Activated CD4-positive, alpha-beta memory T cell treated with anti-CD3 and anti-CD28 coated beads for 36 hours (primary cell): ENCODE measurements at regions not wholly inside any gene's neighbourhood (a gene's known extent, or its start where the extent isn't known, plus 50 kb on each side); places are given as distances from the start of the nearest gene placed in this dataset.

ENCODE experiments used
- CTCF ChIA-PET: fragments of 350-600 bp; sonication (Branson Sonifier 250); formaldehyde crosslinking; loops from one replicate; lab custom pipeline; 2021; ENCODE audit warnings: antibody characterized with exemption, inconsistent platforms; lab: Charles Lee
- POLR2A ChIA-PET: fragments of 350-600 bp; sonication (Branson Sonifier 250); formaldehyde crosslinking; loops from one replicate; lab custom pipeline; 2021; ENCODE audit warnings: antibody characterized with exemption; lab: Charles Lee
- DNase-seq: peaks from one replicate; pipeline ENCODE4 v3.0.0-alpha.2; 2020
- H3K27ac Mint-ChIP-seq: one replicate; pipeline ENCODE4 v1.8.0; 2021; ENCODE audit warnings: mixed read lengths
- H3K27me3 Mint-ChIP-seq: one replicate; pipeline ENCODE4 v1.8.0; 2021; ENCODE audit warnings: mixed read lengths
- H3K36me3 Mint-ChIP-seq: one replicate; pipeline ENCODE4 v1.8.0; 2021; ENCODE audit warnings: mixed read lengths
- H3K4me1 Mint-ChIP-seq: one replicate; pipeline ENCODE4 v1.8.0; 2021; ENCODE audit warnings: low read depth, mixed read lengths
- H3K4me3 Mint-ChIP-seq: one replicate; pipeline ENCODE4 v1.8.0; 2021; ENCODE audit warnings: mild to moderate bottlenecking, mixed read lengths
- H3K9me3 Mint-ChIP-seq: one replicate; pipeline ENCODE4 v1.8.0; 2021; ENCODE audit warnings: mixed read lengths
- intact Hi-C: fragments of 100-400 bp; cut with micrococcal nuclease; formaldehyde crosslinking; loops from one replicate; pipeline ENCODE4 v1.15.1; 2023

- ChIA-PET CTCF (no interaction called here), POLR2A (no interaction called here)
- intact Hi-C loops: no loop called here
- Mint-ChIP-seq H3K27ac (no peak overlapping the region), H3K27me3 (no peaks in the 10 kb centered on the region), H3K4me1 (no peaks in the 10 kb centered on the region), H3K9me3 (no peaks in the 10 kb centered on the region), H3K4me3 (no peak overlapping the region), H3K36me3 (no peaks in the 10 kb centered on the region)
- DNase-seq: no peak
Observed at GRCh38 chrY:21315366-21315765, 195.8 kb upstream of the RBMY1B start.
